A549 (cell line): ENCODE measurements at regions not wholly inside any gene's neighbourhood (a gene's known extent, or its start where the extent isn't known, plus 50 kb on each side); places are given as distances from the start of the nearest gene placed in this dataset.
A peak's percentile ranks its signal among the peaks of the same experiment; 100 is the strongest.

Source experiments
- ATAC-seq, 2 experiments: fragments of 200-7000 bp in 1 of 2; fragments of >200 bp in 1 of 2; cut with Nextera tagmentation in 1 of 2; cut with Tn5 transposase in 1 of 2; 3 replicates each; pipeline versions ENCODE4 v1.8.0 to v1.9.1; 2018 to 2020; ENCODE audit warnings: mild to moderate bottlenecking in 1 of 2, moderate library complexity in 1 of 2
- CTCF ChIA-PET: fragments of 300-600 bp; sonication (Branson Sonifier 250); formaldehyde crosslinking; extraction: SDS; loops from one replicate; lab custom pipeline; 2021; ENCODE audit warnings: antibody characterized with exemption, inconsistent platforms; lab: Yijun Ruan, JAX
- POLR2A ChIA-PET: fragments of 350-600 bp; formaldehyde crosslinking; extraction: SDS; loops from one replicate; lab custom pipeline; 2021; ENCODE audit warnings: antibody characterized with exemption, inconsistent platforms; lab: Yijun Ruan, JAX
- DNase-seq, 2 experiments: peaks; one replicate each; pipeline versions ENCODE4 v3.0.0 to v3.0.0-alpha.2; 2011 to 2016; ENCODE audit warnings: low read depth in 1 of 2, low spot score in 1 of 2
- FAIRE-seq: peaks from 2 replicates; lab custom pipeline; 2011; peaks lifted over from hg19 to GRCh38; lab: Jason Lieb, UNC
- H3K27ac ChIP-seq, 2 experiments: fragments of >200 bp; sonication (Bioruptor Twin); formaldehyde crosslinking; 3 replicates each; pipeline ENCODE4 v1.5.1; 2016 to 2017
- H3K4me1 ChIP-seq: fragments of >200 bp; sonication (Bioruptor Twin); formaldehyde crosslinking; 3 replicates; pipeline ENCODE4 v1.6.1; 2016
- H3K4me2 ChIP-seq: fragments of >200 bp; sonication (Bioruptor Twin); formaldehyde crosslinking; 3 replicates; pipeline ENCODE4 v1.6.1; 2016
- H3K4me3 ChIP-seq: fragments of >200 bp; sonication (Bioruptor Twin); formaldehyde crosslinking; 3 replicates; pipeline ENCODE4 v1.5.1; 2016
- H3K9me3 ChIP-seq: fragments of >200 bp; sonication (Bioruptor Twin); formaldehyde crosslinking; 3 replicates; pipeline ENCODE4 v1.6.1; 2016
- EHMT2 ChIP-seq: fragments of 200-600 bp; sonication (generic); IDR thresholded peaks from 2 replicates; pipeline ENCODE4 v1.6.1; 2016; ENCODE audit warnings: antibody characterized with exemption, low read depth, mild to moderate bottlenecking, moderate library complexity
- FOSB ChIP-seq: fragments of 250-450 bp; sonication (Bioruptor Pico); IDR thresholded peaks from 2 replicates; pipeline ENCODE4 v1.5.0; 2020; ENCODE audit warnings: mild to moderate bottlenecking, moderate library complexity
- GATA3 ChIP-seq: IDR thresholded peaks from 2 replicates; pipeline ENCODE4 v1.6.1; 2012; ENCODE audit warnings: borderline replicate concordance
- HDAC2 ChIP-seq: fragments of 200-600 bp; sonication (generic); IDR thresholded peaks from 2 replicates; pipeline ENCODE4 v1.6.1; 2016
- HEYL ChIP-seq: fragments of 250-450 bp; sonication (Bioruptor Pico); IDR thresholded peaks from 2 replicates; pipeline ENCODE4 v1.8.0; 2021; ENCODE audit warnings: mild to moderate bottlenecking, moderate library complexity
- HOXA7 ChIP-seq: fragments of 250-450 bp; sonication (Bioruptor Pico); IDR thresholded peaks from 2 replicates; pipeline ENCODE4 v1.5.0; 2020; ENCODE audit warnings: mild to moderate bottlenecking, moderate library complexity
- HOXB5 ChIP-seq: fragments of 250-450 bp; sonication (Bioruptor Pico); IDR thresholded peaks from 2 replicates; pipeline ENCODE4 v1.5.0; 2020; ENCODE audit warnings: mild to moderate bottlenecking, moderate library complexity
- KDM1A ChIP-seq: fragments of 200-600 bp; sonication (generic); IDR thresholded peaks from 2 replicates; pipeline ENCODE4 v1.6.1; 2016; ENCODE audit warnings: low read depth, mild to moderate bottlenecking
- NFE2L2 ChIP-seq: fragments of 150-350 bp; conservative IDR thresholded peaks from 2 replicates; pipeline ENCODE4 v1.6.1; 2014; ENCODE audit warnings: low read length
- NPAS2 ChIP-seq: fragments of 250-450 bp; sonication (Bioruptor Pico); IDR thresholded peaks from 2 replicates; pipeline ENCODE4 v1.8.0; 2022; ENCODE audit warnings: mild to moderate bottlenecking, moderate library complexity, borderline replicate concordance
- NR3C1 ChIP-seq: fragments of >200 bp; sonication (Bioruptor Twin); formaldehyde crosslinking; IDR thresholded peaks from 3 replicates; pipeline ENCODE4 v1.6.1; 2017
- RARB ChIP-seq: fragments of 250-450 bp; sonication (Bioruptor Pico); IDR thresholded peaks from 2 replicates; pipeline ENCODE4 v1.8.0; 2021; ENCODE audit warnings: mild to moderate bottlenecking, moderate library complexity
- RFX5 ChIP-seq: fragments of 450-650 bp; IDR thresholded peaks from 2 replicates; pipeline ENCODE4 v1.7.1; 2014; ENCODE audit warnings: antibody characterized with exemption, mild to moderate bottlenecking, moderate library complexity
- RNF2 ChIP-seq: fragments of 200-600 bp; sonication (generic); IDR thresholded peaks from 2 replicates; pipeline ENCODE4 v1.6.1; 2016; ENCODE audit warnings: low read depth, mild to moderate bottlenecking, antibody characterized with exemption, moderate library complexity, borderline replicate concordance
- TFCP2L1 ChIP-seq: fragments of 250-450 bp; sonication (Bioruptor Pico); IDR thresholded peaks from 2 replicates; pipeline ENCODE4 v1.5.0; 2021; ENCODE audit warnings: mild to moderate bottlenecking
- ZNF302 ChIP-seq: fragments of 250-450 bp; sonication (Bioruptor Pico); IDR thresholded peaks from 2 replicates; pipeline ENCODE4 v1.9.0; 2021; ENCODE audit warnings: inconsistent platforms, mild to moderate bottlenecking, moderate library complexity
- WGBS: methylation state at CpG from one replicate; pipeline ENCODE4 v1.1.6; 2017; ENCODE audit errors: missing lambda C conversion rate; 5-methylcytosine and 5-hydroxymethylcytosine counted together
- TF ChIP-seq, protein P1 (sequence below): IDR thresholded peaks from 2 replicates; pipeline ENCODE4 v1.6.1; 2012
- TF ChIP-seq, protein P2 (sequence below): fragments of >200 bp; sonication (Bioruptor Twin); formaldehyde crosslinking; IDR thresholded peaks from 3 replicates; pipeline ENCODE4 v1.5.1; 2016
- TF ChIP-seq, protein P3 (sequence below): fragments of 250-450 bp; sonication (Bioruptor Pico); IDR thresholded peaks from 2 replicates; pipeline ENCODE4 v1.5.0; 2020; ENCODE audit warnings: low read depth, mild to moderate bottlenecking, moderate library complexity
- TF ChIP-seq, protein P4 (sequence below): fragments of 200-600 bp; sonication (generic); IDR thresholded peaks from 2 replicates; pipeline ENCODE4 v1.6.1; 2016; ENCODE audit warnings: antibody characterized with exemption, mild to moderate bottlenecking, moderate library complexity

DNA sequence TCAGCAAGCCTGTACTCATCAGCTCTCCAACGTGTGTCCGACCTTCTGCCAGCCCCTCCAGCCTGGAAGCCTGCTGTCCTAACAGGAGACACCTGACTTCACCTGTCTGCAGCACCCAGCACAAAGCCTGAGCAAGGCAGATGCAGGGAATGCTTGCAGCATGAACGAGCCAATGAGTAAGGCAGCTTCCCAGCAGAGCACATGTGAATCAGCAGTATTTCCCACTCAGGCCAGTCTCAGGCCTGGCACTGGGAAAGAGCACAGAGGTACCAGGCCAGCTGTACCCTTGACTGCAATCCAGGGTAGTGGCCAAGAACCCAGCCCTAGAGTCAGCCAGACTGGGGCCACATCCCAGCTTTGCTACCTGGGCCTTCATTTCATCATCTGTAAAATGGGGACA, 120.8 kb downstream of the MAFB start:
- no peak for DNase-seq
- WGBS, result 0% methylated on average over 2 of the region's 3 CpGs
- H3K4me1 ChIP-seq, result peaks cover 23% of the 10 kb centered on the region
- no peak overlapping the region for H3K4me3 ChIP-seq
- no peaks in the 10 kb centered on the region for H3K9me3 ChIP-seq
- no peak overlapping the region for H3K27ac ChIP-seq
- FAIRE-seq, result no peak
- no peak for ATAC-seq
- no peak overlapping the region for H3K4me2 ChIP-seq
- ChIA-PET CTCF (no interaction called here), POLR2A (no interaction called here)
- TF ChIP-seq, protein P1, sequence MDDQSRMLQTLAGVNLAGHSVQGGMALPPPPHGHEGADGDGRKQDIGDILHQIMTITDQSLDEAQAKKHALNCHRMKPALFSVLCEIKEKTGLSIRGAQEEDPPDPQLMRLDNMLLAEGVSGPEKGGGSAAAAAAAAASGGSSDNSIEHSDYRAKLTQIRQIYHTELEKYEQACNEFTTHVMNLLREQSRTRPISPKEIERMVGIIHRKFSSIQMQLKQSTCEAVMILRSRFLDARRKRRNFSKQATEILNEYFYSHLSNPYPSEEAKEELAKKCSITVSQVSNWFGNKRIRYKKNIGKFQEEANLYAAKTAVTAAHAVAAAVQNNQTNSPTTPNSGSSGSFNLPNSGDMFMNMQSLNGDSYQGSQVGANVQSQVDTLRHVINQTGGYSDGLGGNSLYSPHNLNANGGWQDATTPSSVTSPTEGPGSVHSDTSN, result no peak
- TF ChIP-seq HOXA7 (CRISPR knock-in tag) (no peak), EHMT2 (no peak), RFX5 (no peak), ZNF302 (no peak), HEYL (CRISPR knock-in tag) (no peak), FOSB (no peak), HDAC2 (no peak), NPAS2 (no peak), HOXB5 (CRISPR knock-in tag) (no peak), NFE2L2 (no peak), RNF2 (no peak)
- TF ChIP-seq, protein P2, sequence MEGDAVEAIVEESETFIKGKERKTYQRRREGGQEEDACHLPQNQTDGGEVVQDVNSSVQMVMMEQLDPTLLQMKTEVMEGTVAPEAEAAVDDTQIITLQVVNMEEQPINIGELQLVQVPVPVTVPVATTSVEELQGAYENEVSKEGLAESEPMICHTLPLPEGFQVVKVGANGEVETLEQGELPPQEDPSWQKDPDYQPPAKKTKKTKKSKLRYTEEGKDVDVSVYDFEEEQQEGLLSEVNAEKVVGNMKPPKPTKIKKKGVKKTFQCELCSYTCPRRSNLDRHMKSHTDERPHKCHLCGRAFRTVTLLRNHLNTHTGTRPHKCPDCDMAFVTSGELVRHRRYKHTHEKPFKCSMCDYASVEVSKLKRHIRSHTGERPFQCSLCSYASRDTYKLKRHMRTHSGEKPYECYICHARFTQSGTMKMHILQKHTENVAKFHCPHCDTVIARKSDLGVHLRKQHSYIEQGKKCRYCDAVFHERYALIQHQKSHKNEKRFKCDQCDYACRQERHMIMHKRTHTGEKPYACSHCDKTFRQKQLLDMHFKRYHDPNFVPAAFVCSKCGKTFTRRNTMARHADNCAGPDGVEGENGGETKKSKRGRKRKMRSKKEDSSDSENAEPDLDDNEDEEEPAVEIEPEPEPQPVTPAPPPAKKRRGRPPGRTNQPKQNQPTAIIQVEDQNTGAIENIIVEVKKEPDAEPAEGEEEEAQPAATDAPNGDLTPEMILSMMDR, result no peak
- TF ChIP-seq, protein P3, sequence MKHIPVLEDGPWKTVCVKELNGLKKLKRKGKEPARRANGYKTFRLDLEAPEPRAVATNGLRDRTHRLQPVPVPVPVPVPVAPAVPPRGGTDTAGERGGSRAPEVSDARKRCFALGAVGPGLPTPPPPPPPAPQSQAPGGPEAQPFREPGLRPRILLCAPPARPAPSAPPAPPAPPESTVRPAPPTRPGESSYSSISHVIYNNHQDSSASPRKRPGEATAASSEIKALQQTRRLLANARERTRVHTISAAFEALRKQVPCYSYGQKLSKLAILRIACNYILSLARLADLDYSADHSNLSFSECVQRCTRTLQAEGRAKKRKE (CRISPR knock-in tag), result no peak

DNA sequence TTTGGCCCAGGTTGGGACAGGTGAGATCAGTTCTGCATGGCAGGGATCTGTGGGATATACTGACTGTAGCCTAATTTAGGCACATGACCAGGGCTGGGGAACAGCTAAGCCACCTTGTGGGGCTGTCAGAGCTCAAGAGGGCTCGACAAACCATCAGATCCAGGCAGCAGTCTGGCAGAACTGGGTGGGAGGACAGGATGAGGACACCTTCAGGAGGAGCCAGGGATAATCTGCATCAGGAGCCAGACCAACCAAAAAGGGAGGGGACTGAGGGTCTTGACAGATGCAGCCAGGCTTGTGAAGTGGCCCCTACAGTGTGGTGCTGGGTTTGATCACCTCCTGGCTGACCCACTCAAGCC, 123.4 kb downstream of the MAFB start:
- Histone ChIP-seq H3K27ac (peak overlapping the region in 1 of 2 experiments; percentile 23; a peak in 2 of 6 replicates), H3K4me2 (peak overlapping the region; percentile 47; the same call in 2 of the 3 replicates), H3K4me1 (peaks cover 38% of the 10 kb centered on the region), H3K9me3 (no peaks in the 10 kb centered on the region), H3K4me3 (no peak overlapping the region)
- WGBS, result 0% methylated on average over 1 of the region's 1 CpG
- FAIRE-seq, result no peak
- POLR2A ChIA-PET, result no interaction called here
- CTCF ChIA-PET, result no interaction called here
- ATAC-seq, result peak in 1 of 2 experiments; percentile 25; a peak in 1 of 6 replicates
- no peak for TF ChIP-seq TFCP2L1 (CRISPR knock-in tag)
- TF ChIP-seq KDM1A, result no peak
- TF ChIP-seq NFE2L2, result no peak
- TF ChIP-seq, protein P4, sequence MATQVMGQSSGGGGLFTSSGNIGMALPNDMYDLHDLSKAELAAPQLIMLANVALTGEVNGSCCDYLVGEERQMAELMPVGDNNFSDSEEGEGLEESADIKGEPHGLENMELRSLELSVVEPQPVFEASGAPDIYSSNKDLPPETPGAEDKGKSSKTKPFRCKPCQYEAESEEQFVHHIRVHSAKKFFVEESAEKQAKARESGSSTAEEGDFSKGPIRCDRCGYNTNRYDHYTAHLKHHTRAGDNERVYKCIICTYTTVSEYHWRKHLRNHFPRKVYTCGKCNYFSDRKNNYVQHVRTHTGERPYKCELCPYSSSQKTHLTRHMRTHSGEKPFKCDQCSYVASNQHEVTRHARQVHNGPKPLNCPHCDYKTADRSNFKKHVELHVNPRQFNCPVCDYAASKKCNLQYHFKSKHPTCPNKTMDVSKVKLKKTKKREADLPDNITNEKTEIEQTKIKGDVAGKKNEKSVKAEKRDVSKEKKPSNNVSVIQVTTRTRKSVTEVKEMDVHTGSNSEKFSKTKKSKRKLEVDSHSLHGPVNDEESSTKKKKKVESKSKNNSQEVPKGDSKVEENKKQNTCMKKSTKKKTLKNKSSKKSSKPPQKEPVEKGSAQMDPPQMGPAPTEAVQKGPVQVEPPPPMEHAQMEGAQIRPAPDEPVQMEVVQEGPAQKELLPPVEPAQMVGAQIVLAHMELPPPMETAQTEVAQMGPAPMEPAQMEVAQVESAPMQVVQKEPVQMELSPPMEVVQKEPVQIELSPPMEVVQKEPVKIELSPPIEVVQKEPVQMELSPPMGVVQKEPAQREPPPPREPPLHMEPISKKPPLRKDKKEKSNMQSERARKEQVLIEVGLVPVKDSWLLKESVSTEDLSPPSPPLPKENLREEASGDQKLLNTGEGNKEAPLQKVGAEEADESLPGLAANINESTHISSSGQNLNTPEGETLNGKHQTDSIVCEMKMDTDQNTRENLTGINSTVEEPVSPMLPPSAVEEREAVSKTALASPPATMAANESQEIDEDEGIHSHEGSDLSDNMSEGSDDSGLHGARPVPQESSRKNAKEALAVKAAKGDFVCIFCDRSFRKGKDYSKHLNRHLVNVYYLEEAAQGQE, result no peak
- no peak for TF ChIP-seq RARB (CRISPR knock-in tag)
- TF ChIP-seq NR3C1, result no peak
- TF ChIP-seq GATA3, result no peak
- TF ChIP-seq, protein P2, result no peak
- TF ChIP-seq HOXA7 (CRISPR knock-in tag), result no peak
- TF ChIP-seq, protein P1, result no peak
- DNase-seq, result no peak
